ENCODE measurements at regions not wholly inside any gene's neighbourhood (a gene's known extent, or its start where the extent isn't known, plus 50 kb on each side); places are given as distances from the start of the nearest gene placed in this dataset.

- Mint-ChIP-seq H3K9me3 (no peaks in the 10 kb centered on the region), H3K4me3 (no peak overlapping the region), H3K27me3 (no peaks in the 10 kb centered on the region), H3K27ac (no peak overlapping the region), H3K4me1 (ENCODE audit: unreplicated experiment) (peaks cover 22% of the 10 kb centered on the region), H3K36me3 (no peaks in the 10 kb centered on the region)
- DNase-seq (ENCODE audit: extremely low spot score, unreplicated experiment): no peak
- TF ChIP-seq CTCF (conservative IDR thresholded peaks at IDR 0.05): no peak
Measured at GRCh38 chr2:16187482-16187817, 247.1 kb downstream of the MYCN start.

GRCh38 chr2:16186661-16187481 lies 246.5 kb downstream of the MYCN start:
- DNase-seq (ENCODE audit: extremely low spot score, unreplicated experiment): no peak
- H3K4me3 Mint-ChIP-seq: no peak overlapping the region
- no peak overlapping the region for H3K27ac Mint-ChIP-seq
- H3K36me3 Mint-ChIP-seq: no peaks in the 10 kb centered on the region
- peaks cover 22% of the 10 kb centered on the region for H3K4me1 Mint-ChIP-seq (ENCODE audit: unreplicated experiment)
- H3K27me3 Mint-ChIP-seq: no peaks in the 10 kb centered on the region
- H3K9me3 Mint-ChIP-seq: no peaks in the 10 kb centered on the region
- TF ChIP-seq CTCF (conservative IDR thresholded peaks at IDR 0.05): no peak

GRCh38 chr2:16185801-16186272 lies 245.5 kb downstream of the MYCN start:
- Mint-ChIP-seq H3K27me3 (no peaks in the 10 kb centered on the region), H3K4me1 (ENCODE audit: unreplicated experiment) (peaks cover 23% of the 10 kb centered on the region), H3K27ac (no peak overlapping the region), H3K4me3 (no peak overlapping the region), H3K9me3 (no peaks in the 10 kb centered on the region), H3K36me3 (no peaks in the 10 kb centered on the region)
- TF ChIP-seq CTCF (conservative IDR thresholded peaks at IDR 0.05): no peak
- DNase-seq (ENCODE audit: extremely low spot score, unreplicated experiment): no peak

GRCh38 chr2:16184945-16185660 lies 244.8 kb downstream of the MYCN start:
- no peak for DNase-seq (ENCODE audit: extremely low spot score, unreplicated experiment)
- Mint-ChIP-seq H3K4me1 (ENCODE audit: unreplicated experiment) (peaks cover 30% of the 10 kb centered on the region), H3K27me3 (no peaks in the 10 kb centered on the region), H3K4me3 (no peak overlapping the region), H3K36me3 (no peaks in the 10 kb centered on the region), H3K9me3 (no peaks in the 10 kb centered on the region), H3K27ac (no peak overlapping the region)
- TF ChIP-seq CTCF (conservative IDR thresholded peaks at IDR 0.05): no peak

GRCh38 chr2:16184341-16184890 lies 244.1 kb downstream of the MYCN start:
- no peak for TF ChIP-seq CTCF (conservative IDR thresholded peaks at IDR 0.05)
- Mint-ChIP-seq H3K27me3 (peaks cover 5% of the 10 kb centered on the region), H3K36me3 (no peaks in the 10 kb centered on the region), H3K4me3 (no peak overlapping the region), H3K27ac (no peak overlapping the region), H3K9me3 (no peaks in the 10 kb centered on the region), H3K4me1 (ENCODE audit: unreplicated experiment) (peaks cover 37% of the 10 kb centered on the region)
- DNase-seq (ENCODE audit: extremely low spot score, unreplicated experiment): no peak

Measured in type B pancreatic cell (in vitro differentiated cells).